T-cell (primary cell): ENCODE measurements at regions not wholly inside any gene's neighbourhood (a gene's known extent, or its start where the extent isn't known, plus 50 kb on each side); places are given as distances from the start of the nearest gene placed in this dataset.

ENCODE experiments used
- ATAC-seq, 4 experiments: fragments of 200-7000 bp in 3 of 4; fragments of 150-1000 bp in 1 of 4; cut with Tn5 transposase; replicated peaks in 1 of 4; 1 replicate in 3 of 4; 2 replicates in 1 of 4; pipeline ENCODE4 v1.10.0; 2021; ENCODE audit warnings: moderate library complexity in 3 of 4, mild to moderate bottlenecking in 2 of 4, moderate number of reproducible peaks in 1 of 4
- CTCF ChIA-PET, 2 donors: fragments of 300-600 bp; sonication (Branson Sonifier 250); formaldehyde crosslinking; loops; one replicate each; lab custom pipeline; 2022; ENCODE audit warnings: antibody characterized with exemption in 2 of 2; lab: Charles Lee
- POLR2A ChIA-PET, 2 donors: fragments of 300-600 bp; sonication (Branson Sonifier 250); formaldehyde crosslinking; loops; one replicate each; lab custom pipeline; 2022; ENCODE audit warnings: antibody characterized with exemption in 2 of 2; lab: Charles Lee
- DNase-seq, 35 experiments: peaks; one replicate each; pipeline versions ENCODE4 v3.0.0 to v3.0.0-alpha.2; 2013 to 2023
- H3K27ac ChIP-seq: one replicate; pipeline ENCODE4 v1.5.1; 2013; ENCODE audit warnings: low read length
- H3K27me3 ChIP-seq, 2 experiments: replicated peaks in 1 of 2; 1 replicate in 1 of 2; 2 replicates in 1 of 2; pipeline versions ENCODE4 v1.6.1 to v1.7.0; 2013; ENCODE audit warnings: low read length in 1 of 2, mixed read lengths in 1 of 2; ENCODE audit not compliant: control insufficient read depth in 2 of 2, insufficient read depth in 2 of 2; ENCODE audit errors: extremely low read depth in 1 of 2
- H3K36me3 ChIP-seq, 2 donors: 1 replicate in 1 of 2; 2 replicates in 1 of 2; pipeline versions ENCODE4 v1.6.1 to v1.7.0; 2013; ENCODE audit warnings: low read length in 1 of 2; ENCODE audit not compliant: control insufficient read depth in 2 of 2, insufficient read depth in 1 of 2; ENCODE audit errors: extremely low read depth in 1 of 2
- H3K4me1 ChIP-seq, 2 experiments: 1 replicate in 1 of 2; 2 replicates in 1 of 2; pipeline versions ENCODE4 v1.6.1 to v1.7.0; 2013; ENCODE audit warnings: low read length in 2 of 2, mixed read lengths in 1 of 2; ENCODE audit not compliant: insufficient read depth in 2 of 2, control insufficient read depth in 1 of 2; ENCODE audit errors: extremely low read depth in 1 of 2
- H3K4me3 ChIP-seq, 2 donors: 1 replicate in 1 of 2; 2 replicates in 1 of 2; pipeline versions ENCODE4 v1.5.1 to v1.7.0; 2013; ENCODE audit warnings: mild to moderate bottlenecking in 2 of 2, low read length in 1 of 2, moderate library complexity in 1 of 2; ENCODE audit not compliant: control insufficient read depth in 1 of 2; ENCODE audit errors: extremely low read depth in 1 of 2
- H3K9me3 ChIP-seq: 2 replicates; pipeline ENCODE4 v1.7.0; 2013
- H3K27ac Mint-ChIP-seq, 2 donors: one replicate each; pipeline ENCODE4 v1.8.0; 2020 to 2021; ENCODE audit warnings: mild to moderate bottlenecking in 2 of 2, mixed read lengths in 2 of 2
- H3K27me3 Mint-ChIP-seq, 2 donors: one replicate each; pipeline ENCODE4 v1.8.0; 2021 to 2022; ENCODE audit warnings: mixed read lengths in 2 of 2
- H3K36me3 Mint-ChIP-seq: one replicate; pipeline ENCODE4 v1.8.0; 2021; ENCODE audit warnings: mixed read lengths
- H3K4me1 Mint-ChIP-seq, 3 donors: one replicate each; pipeline ENCODE4 v1.8.0; 2020 to 2022; ENCODE audit warnings: mixed read lengths in 3 of 3, mild to moderate bottlenecking in 1 of 3
- H3K4me3 Mint-ChIP-seq, 3 donors: one replicate each; pipeline ENCODE4 v1.8.0; 2020 to 2022; ENCODE audit warnings: mild to moderate bottlenecking in 3 of 3, mixed read lengths in 3 of 3, moderate library complexity in 3 of 3
- H3K9me3 Mint-ChIP-seq, 3 donors: one replicate each; pipeline ENCODE4 v1.8.0; 2020 to 2022; ENCODE audit warnings: mixed read lengths in 3 of 3
- WGBS: methylation state at CpG from one replicate; pipeline ENCODE4 v1.1.5; 2013; ENCODE audit warnings: missing lambda C conversion rate; ENCODE audit not compliant: insufficient coverage; 5-methylcytosine and 5-hydroxymethylcytosine counted together

- Mint-ChIP-seq H3K4me1 (peaks cover 0 to 4% (median 0%) of the 10 kb centered on the region in 3 donors), H3K9me3 (no peaks in the 10 kb centered on the region), H3K36me3 (no peaks in the 10 kb centered on the region), H3K27ac (no peak overlapping the region), H3K4me3 (no peak overlapping the region), H3K27me3 (peaks cover 3 to 7% of the 10 kb centered on the region in 2 donors)
- POLR2A ChIA-PET, result no interaction called here
- no peak overlapping the region for H3K4me3 ChIP-seq
- ATAC-seq (no peak), DNase-seq (no peak)
- H3K27me3 ChIP-seq, result no peaks in the 10 kb centered on the region
- H3K4me1 ChIP-seq, result no peaks in the 10 kb centered on the region
- H3K36me3 ChIP-seq, result no peaks in the 10 kb centered on the region
- CTCF ChIA-PET, result no interaction called here
- no peak overlapping the region for H3K27ac ChIP-seq
- H3K9me3 ChIP-seq, result no peaks in the 10 kb centered on the region
These were observed 182.4 kb upstream of the DPT start for GRCh38 chr1:168911370-168911769.

GRCh38 chr1:168913711-168914463 lies 184.9 kb upstream of the DPT start:
- ATAC-seq, result no peak
- POLR2A ChIA-PET, result no interaction called here
- CTCF ChIA-PET, result no interaction called here
- H3K36me3 ChIP-seq, result no peaks in the 10 kb centered on the region
- H3K27me3 ChIP-seq, result no peaks in the 10 kb centered on the region
- no CpG with 5 or more reads among the region's 4 CpGs for WGBS
- Mint-ChIP-seq H3K4me1 (no peaks in the 10 kb centered on the region), H3K36me3 (no peaks in the 10 kb centered on the region), H3K27ac (no peak overlapping the region), H3K9me3 (no peaks in the 10 kb centered on the region), H3K27me3 (peaks cover 2 to 3% of the 10 kb centered on the region in 2 donors), H3K4me3 (no peak overlapping the region)
- no peak overlapping the region for H3K4me3 ChIP-seq
- H3K4me1 ChIP-seq, result no peaks in the 10 kb centered on the region
- no peaks in the 10 kb centered on the region for H3K9me3 ChIP-seq
- H3K27ac ChIP-seq, result no peak overlapping the region
- no peak for DNase-seq

GRCh38 chr1:168917309-168917708 lies 188.3 kb upstream of the DPT start:
- no peak for DNase-seq
- no peak for ATAC-seq
- Histone ChIP-seq H3K27me3 (no peaks in the 10 kb centered on the region), H3K4me3 (no peak overlapping the region), H3K27ac (no peak overlapping the region), H3K9me3 (no peaks in the 10 kb centered on the region), H3K36me3 (no peaks in the 10 kb centered on the region), H3K4me1 (no peaks in the 10 kb centered on the region)
- H3K9me3 Mint-ChIP-seq, result no peaks in the 10 kb centered on the region
- H3K4me3 Mint-ChIP-seq, result no peak overlapping the region
- H3K27me3 Mint-ChIP-seq, result peaks cover 0 to 3% of the 10 kb centered on the region in 2 donors
- WGBS, result 66% methylated on average over 2 of the region's 2 CpGs
- no peak overlapping the region for H3K27ac Mint-ChIP-seq
- ChIA-PET CTCF (no interaction called here), POLR2A (no interaction called here)
- peaks cover 0 to 6% (median 0%) of the 10 kb centered on the region in 3 donors for H3K4me1 Mint-ChIP-seq
- H3K36me3 Mint-ChIP-seq, result no peaks in the 10 kb centered on the region

GRCh38 chr1:168917796-168918195 lies 188.7 kb upstream of the ATP1B1 start:
- no CpG with 5 or more reads among the region's 2 CpGs for WGBS
- Mint-ChIP-seq H3K27ac (no peak overlapping the region), H3K4me3 (no peak overlapping the region), H3K4me1 (peaks cover 0 to 7% (median 0%) of the 10 kb centered on the region in 3 donors), H3K27me3 (peaks cover 0 to 3% of the 10 kb centered on the region in 2 donors), H3K36me3 (no peaks in the 10 kb centered on the region), H3K9me3 (no peaks in the 10 kb centered on the region)
- DNase-seq, result no peak
- H3K4me3 ChIP-seq, result no peak overlapping the region
- H3K4me1 ChIP-seq, result no peaks in the 10 kb centered on the region
- no peak for ATAC-seq
- H3K27me3 ChIP-seq, result no peaks in the 10 kb centered on the region
- no peaks in the 10 kb centered on the region for H3K9me3 ChIP-seq
- no peaks in the 10 kb centered on the region for H3K36me3 ChIP-seq
- ChIA-PET POLR2A (no interaction called here), CTCF (no interaction called here)
- no peak overlapping the region for H3K27ac ChIP-seq

- no peaks in the 10 kb centered on the region for H3K9me3 ChIP-seq
- Mint-ChIP-seq H3K4me1 (peaks cover 0 to 7% (median 0%) of the 10 kb centered on the region in 3 donors), H3K27ac (no peak overlapping the region), H3K27me3 (peaks cover 0 to 1% of the 10 kb centered on the region in 2 donors), H3K36me3 (no peaks in the 10 kb centered on the region), H3K9me3 (no peaks in the 10 kb centered on the region), H3K4me3 (no peak overlapping the region)
- no peak overlapping the region for H3K27ac ChIP-seq
- H3K4me1 ChIP-seq, result no peaks in the 10 kb centered on the region
- WGBS, result no CpG with 5 or more reads among the region's 5 CpGs
- ATAC-seq, result no peak
- H3K36me3 ChIP-seq, result no peaks in the 10 kb centered on the region
- H3K27me3 ChIP-seq, result no peaks in the 10 kb centered on the region
- POLR2A ChIA-PET, result no interaction called here
- H3K4me3 ChIP-seq, result no peak overlapping the region
- CTCF ChIA-PET, result no interaction called here
- DNase-seq, result no peak
These were observed 187.4 kb upstream of the ATP1B1 start for GRCh38 chr1:168918860-168919741.

GRCh38 chr1:168920456-168921094 lies 185.9 kb upstream of the ATP1B1 start:
- no peaks in the 10 kb centered on the region for H3K36me3 ChIP-seq
- no peaks in the 10 kb centered on the region for H3K27me3 ChIP-seq
- peaks cover 0 to 7% (median 0%) of the 10 kb centered on the region in 3 donors for H3K4me1 Mint-ChIP-seq
- POLR2A ChIA-PET, result no interaction called here
- H3K9me3 ChIP-seq, result no peaks in the 10 kb centered on the region
- ATAC-seq (no peak), DNase-seq (no peak)
- no peak overlapping the region for H3K27ac Mint-ChIP-seq
- H3K36me3 Mint-ChIP-seq, result no peaks in the 10 kb centered on the region
- H3K4me1 ChIP-seq, result no peaks in the 10 kb centered on the region
- no peak overlapping the region for H3K27ac ChIP-seq
- H3K4me3 Mint-ChIP-seq, result no peak overlapping the region
- H3K27me3 Mint-ChIP-seq, result peaks cover 1% of the 10 kb centered on the region in 2 donors
- H3K4me3 ChIP-seq, result no peak overlapping the region
- WGBS, result 80% methylated on average over 5 of the region's 6 CpGs
- CTCF ChIA-PET, result no interaction called here
- H3K9me3 Mint-ChIP-seq, result no peaks in the 10 kb centered on the region
